GM12878 (cell line): ENCODE measurements at regions not wholly inside any gene's neighbourhood (a gene's known extent, or its start where the extent isn't known, plus 50 kb on each side); places are given as distances from the start of the nearest gene placed in this dataset.

Experiments used
- CHD1 ChIP-seq: IDR thresholded peaks from 2 replicates; pipeline ENCODE4 v1.6.1; 2012; ENCODE audit warnings: low read depth, low read length, improper control_type of control experiment
- ETV6 ChIP-seq, 2 experiments: fragments of 450-650 bp in 1 of 2; IDR thresholded peaks in 1 of 2; conservative IDR thresholded peaks in 1 of 2; 2 replicates each; pipeline ENCODE4 v1.6.1; 2014; ENCODE audit warnings: antibody characterized with exemption in 1 of 2, borderline replicate concordance in 1 of 2, low read depth in 1 of 2, mild to moderate bottlenecking in 1 of 2, moderate library complexity in 1 of 2
- JUND ChIP-seq: IDR thresholded peaks from 2 replicates; pipeline ENCODE4 v1.6.1; 2012; ENCODE audit warnings: low read depth, mild to moderate bottlenecking, low read length, improper control_type of control experiment, moderate library complexity
- NFIC ChIP-seq: IDR thresholded peaks from 2 replicates; pipeline ENCODE4 v1.6.1; 2012; ENCODE audit warnings: low read depth, mild to moderate bottlenecking, inconsistent platforms, low read length, moderate library complexity
- NKRF ChIP-seq: fragments of 450-650 bp; conservative IDR thresholded peaks from 2 replicates; pipeline ENCODE4 v1.6.1; 2017; ENCODE audit warnings: mild to moderate bottlenecking, moderate library complexity
- POLR2A ChIP-seq: IDR thresholded peaks from 2 replicates; pipeline ENCODE4 v1.6.1; 2011; ENCODE audit warnings: low read depth, mild to moderate bottlenecking, low read length
- TCF7 ChIP-seq: IDR thresholded peaks from 2 replicates; pipeline ENCODE4 v1.6.1; 2014; ENCODE audit warnings: antibody characterized with exemption, borderline replicate concordance
- ZBED1 ChIP-seq: IDR thresholded peaks from 2 replicates; pipeline ENCODE4 v1.6.1; 2016; ENCODE audit warnings: borderline replicate concordance
- TF ChIP-seq, protein P1 (sequence below): fragments of 450-650 bp; IDR thresholded peaks from 2 replicates; pipeline ENCODE4 v1.6.1; 2017; ENCODE audit warnings: mild to moderate bottlenecking
- TF ChIP-seq, protein P2 (sequence below): fragments of 150-350 bp; IDR thresholded peaks from 2 replicates; pipeline ENCODE4 v1.6.1; 2016; ENCODE audit warnings: low read depth, low read length
- TF ChIP-seq, protein P3 (sequence below): IDR thresholded peaks from 2 replicates; pipeline ENCODE4 v1.6.1; 2012; ENCODE audit warnings: low read depth, low read length, improper control_type of control experiment

- TF ChIP-seq NKRF (no peak), JUND (no peak), NFIC (0 out of 2 replicates have a peak, but pooled peaks have one; percentile 48), CHD1 (no peak), POLR2A (peak; percentile 62), ETV6 (conservative IDR thresholded peaks at IDR 0.05 in 1 of 2, IDR thresholded peaks at IDR 0.05 in 1 of 2; ENCODE audit: borderline replicate concordance in 1 of 2, low read depth in 1 of 2) (0 out of 4 replicates have a peak, but pooled peaks of 1 of the 2 experiments have one; percentile 23), TCF7 (no peak), ZBED1 (peak; percentile 54)
- TF ChIP-seq, protein P1, sequence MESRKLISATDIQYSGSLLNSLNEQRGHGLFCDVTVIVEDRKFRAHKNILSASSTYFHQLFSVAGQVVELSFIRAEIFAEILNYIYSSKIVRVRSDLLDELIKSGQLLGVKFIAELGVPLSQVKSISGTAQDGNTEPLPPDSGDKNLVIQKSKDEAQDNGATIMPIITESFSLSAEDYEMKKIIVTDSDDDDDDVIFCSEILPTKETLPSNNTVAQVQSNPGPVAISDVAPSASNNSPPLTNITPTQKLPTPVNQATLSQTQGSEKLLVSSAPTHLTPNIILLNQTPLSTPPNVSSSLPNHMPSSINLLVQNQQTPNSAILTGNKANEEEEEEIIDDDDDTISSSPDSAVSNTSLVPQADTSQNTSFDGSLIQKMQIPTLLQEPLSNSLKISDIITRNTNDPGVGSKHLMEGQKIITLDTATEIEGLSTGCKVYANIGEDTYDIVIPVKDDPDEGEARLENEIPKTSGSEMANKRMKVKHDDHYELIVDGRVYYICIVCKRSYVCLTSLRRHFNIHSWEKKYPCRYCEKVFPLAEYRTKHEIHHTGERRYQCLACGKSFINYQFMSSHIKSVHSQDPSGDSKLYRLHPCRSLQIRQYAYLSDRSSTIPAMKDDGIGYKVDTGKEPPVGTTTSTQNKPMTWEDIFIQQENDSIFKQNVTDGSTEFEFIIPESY = no peak
- TF ChIP-seq, protein P2, sequence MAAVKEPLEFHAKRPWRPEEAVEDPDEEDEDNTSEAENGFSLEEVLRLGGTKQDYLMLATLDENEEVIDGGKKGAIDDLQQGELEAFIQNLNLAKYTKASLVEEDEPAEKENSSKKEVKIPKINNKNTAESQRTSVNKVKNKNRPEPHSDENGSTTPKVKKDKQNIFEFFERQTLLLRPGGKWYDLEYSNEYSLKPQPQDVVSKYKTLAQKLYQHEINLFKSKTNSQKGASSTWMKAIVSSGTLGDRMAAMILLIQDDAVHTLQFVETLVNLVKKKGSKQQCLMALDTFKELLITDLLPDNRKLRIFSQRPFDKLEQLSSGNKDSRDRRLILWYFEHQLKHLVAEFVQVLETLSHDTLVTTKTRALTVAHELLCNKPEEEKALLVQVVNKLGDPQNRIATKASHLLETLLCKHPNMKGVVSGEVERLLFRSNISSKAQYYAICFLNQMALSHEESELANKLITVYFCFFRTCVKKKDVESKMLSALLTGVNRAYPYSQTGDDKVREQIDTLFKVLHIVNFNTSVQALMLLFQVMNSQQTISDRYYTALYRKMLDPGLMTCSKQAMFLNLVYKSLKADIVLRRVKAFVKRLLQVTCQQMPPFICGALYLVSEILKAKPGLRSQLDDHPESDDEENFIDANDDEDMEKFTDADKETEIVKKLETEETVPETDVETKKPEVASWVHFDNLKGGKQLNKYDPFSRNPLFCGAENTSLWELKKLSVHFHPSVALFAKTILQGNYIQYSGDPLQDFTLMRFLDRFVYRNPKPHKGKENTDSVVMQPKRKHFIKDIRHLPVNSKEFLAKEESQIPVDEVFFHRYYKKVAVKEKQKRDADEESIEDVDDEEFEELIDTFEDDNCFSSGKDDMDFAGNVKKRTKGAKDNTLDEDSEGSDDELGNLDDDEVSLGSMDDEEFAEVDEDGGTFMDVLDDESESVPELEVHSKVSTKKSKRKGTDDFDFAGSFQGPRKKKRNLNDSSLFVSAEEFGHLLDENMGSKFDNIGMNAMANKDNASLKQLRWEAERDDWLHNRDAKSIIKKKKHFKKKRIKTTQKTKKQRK = no peak
- TF ChIP-seq, protein P3, sequence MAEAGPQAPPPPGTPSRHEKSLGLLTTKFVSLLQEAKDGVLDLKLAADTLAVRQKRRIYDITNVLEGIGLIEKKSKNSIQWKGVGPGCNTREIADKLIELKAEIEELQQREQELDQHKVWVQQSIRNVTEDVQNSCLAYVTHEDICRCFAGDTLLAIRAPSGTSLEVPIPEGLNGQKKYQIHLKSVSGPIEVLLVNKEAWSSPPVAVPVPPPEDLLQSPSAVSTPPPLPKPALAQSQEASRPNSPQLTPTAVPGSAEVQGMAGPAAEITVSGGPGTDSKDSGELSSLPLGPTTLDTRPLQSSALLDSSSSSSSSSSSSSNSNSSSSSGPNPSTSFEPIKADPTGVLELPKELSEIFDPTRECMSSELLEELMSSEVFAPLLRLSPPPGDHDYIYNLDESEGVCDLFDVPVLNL = no peak
- TF ChIP-seq, all 136 proteins: peak for 14
Measured at GRCh38 chr14:65296876-65297275, 115.7 kb upstream of the FUT8 start (continued).
